Smooth muscle cell of the brain vasculature (primary cell): ENCODE measurements at regions not wholly inside any gene's neighbourhood (a gene's known extent, or its start where the extent isn't known, plus 50 kb on each side); places are given as distances from the start of the nearest gene placed in this dataset.

Source experiments
- DNase-seq: peaks from one replicate; pipeline ENCODE4 v3.0.0-alpha.2; 2012; ENCODE audit warnings: low read depth, low spot score

DNA sequence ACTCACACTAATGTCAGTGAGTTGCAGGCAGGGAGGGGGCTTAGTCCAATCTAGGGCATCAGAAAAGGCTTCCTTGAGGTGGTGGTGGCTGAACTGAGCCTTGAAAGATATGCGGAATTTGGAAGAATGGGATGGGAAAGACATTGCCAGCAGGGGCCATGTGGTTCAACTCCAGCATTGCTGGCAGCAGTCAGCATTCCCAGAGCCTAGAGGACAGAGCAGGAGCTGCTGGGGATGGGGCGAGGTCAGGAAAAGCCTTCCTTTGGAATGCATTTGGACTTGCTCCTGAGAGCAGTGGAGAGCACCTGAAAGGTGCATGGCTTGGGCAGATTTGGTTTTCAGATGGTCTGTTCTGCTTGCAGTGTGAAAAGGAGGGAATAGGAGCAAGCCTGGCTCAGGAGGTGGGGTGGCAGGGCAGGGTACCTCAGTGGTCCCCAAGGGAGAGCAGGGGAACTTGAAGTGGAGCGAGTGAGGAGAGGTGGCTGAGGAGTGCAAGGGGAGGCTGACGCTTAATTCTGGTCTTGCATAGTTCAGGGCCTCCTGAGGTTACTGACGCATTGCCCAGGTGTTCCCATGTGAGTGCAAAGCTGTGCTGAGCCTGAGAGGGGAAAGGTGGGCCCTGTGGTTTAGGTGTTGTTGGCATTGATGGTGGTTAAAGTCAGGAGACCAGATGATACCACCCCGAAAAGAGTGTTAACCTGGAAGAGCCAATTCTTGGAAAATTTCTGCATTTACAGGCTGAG, 112.1 kb upstream of the MGAT5 start:
- DNase-seq: no peak

GRCh38 chr2:134142341-134142738, 111.5 kb upstream of the MGAT5 start:
- no peak for DNase-seq

DNA sequence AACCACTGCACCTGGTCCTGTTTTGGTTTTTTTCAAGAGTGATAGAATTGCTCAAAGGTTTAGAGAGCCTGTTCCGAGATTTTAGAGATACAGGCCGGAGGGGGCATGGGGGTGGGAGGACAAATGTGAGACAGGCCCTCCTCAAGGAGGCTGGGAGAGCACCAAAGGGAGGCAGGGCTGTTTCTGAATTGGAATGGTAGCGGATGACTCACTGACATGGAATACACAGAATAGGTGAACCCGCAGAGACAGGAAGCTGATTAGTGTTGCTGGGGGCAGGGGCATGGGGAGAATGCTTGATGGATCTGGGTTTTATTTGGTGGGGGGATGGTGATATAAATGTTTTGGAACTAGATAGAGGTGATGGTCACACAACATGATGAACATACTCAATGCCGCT, 111.0 kb upstream of the MGAT5 start:
- DNase-seq: no peak

DNA sequence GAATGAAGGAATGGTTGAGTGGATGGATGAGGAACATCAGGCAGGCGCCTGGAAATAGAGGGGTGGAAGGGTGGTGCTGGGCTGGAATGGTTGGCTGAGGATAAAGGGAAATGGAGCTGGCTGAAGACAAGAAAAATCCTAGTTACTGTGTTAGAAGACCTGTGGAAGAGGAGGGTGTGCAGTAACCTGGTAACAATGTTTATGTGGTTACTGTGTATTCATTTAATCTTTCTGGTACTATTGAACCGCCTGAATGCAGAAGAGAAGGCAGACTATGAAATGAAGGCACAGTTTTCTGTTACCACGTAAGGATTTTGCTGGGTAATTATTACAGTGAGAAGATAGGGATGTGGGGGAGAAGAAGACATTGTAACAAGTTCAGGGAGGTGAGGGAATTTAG, 110.3 kb upstream of the MGAT5 start:
- DNase-seq: no peak

GRCh38 chr2:134144081-134144596, 109.7 kb upstream of the MGAT5 start:
- no peak for DNase-seq

- DNase-seq: no peak
Measured at GRCh38 chr2:134144651-134145050, 109.2 kb upstream of the MGAT5 start.

DNA sequence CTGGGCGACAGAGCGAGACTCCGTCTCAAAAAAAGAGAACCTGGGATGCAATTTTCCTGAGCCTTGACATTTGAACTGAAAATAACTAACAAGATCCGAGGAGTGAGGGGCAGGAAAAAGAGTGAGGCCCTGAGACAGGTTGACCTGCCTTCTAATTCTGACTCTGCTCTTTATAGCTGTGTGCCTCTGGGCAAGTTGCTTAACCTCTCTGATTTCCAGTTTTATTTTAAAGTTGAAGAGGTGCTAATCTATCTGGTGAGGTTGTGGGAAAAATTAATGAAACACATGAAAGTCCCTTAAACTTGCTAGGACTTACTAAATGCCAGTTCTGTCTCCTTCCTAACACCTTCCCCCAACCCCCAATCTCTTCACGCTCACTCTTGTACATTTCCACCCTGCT, 108.4 kb upstream of the MGAT5 start:
- DNase-seq: no peak

DNA sequence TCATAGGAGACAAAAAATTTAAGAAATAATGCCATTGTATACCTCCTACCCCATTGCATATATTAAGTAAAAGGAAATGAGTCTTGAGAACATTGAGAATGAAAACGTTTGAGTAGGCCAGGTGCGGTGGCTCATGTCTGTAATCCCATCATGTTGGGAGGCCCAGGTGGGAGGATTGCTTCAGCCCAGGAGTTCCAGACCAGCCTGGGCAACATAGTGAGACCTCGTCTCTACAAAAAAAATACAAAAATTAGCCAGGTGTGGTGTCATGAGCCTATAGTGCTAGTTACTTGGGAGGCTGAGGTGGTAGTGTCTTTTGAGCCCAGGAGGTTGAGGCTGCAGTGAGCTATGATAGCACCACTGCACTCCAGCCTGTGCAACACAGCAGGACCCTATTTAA, 107.7 kb upstream of the MGAT5 start:
- no peak for DNase-seq

GRCh38 chr2:134146620-134147019, 107.3 kb upstream of the MGAT5 start:
- DNase-seq: no peak

DNA sequence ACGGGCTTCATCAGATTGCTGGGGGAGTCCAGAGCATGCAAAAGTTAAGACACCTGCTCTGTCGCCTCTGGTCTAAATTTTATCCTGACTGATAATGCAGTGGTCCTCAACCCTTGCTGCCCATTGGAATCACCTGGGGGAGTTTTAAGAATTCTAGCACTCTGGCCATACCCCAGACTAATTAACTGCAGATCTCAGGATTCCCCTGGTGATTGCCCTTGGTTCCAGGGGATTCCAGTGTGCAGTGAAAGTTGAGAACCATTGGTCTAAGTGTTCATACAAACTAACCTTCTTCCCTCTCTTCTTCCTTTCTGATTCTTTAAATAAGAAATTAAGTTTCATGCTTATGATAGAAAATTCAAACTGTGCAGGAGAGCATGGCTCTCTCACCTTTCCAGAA, 105.7 kb upstream of the MGAT5 start:
- no peak for DNase-seq

- DNase-seq: no peak
Measured at GRCh38 chr2:134148843-134149472, 104.9 kb upstream of the MGAT5 start.

GRCh38 chr2:134149904-134150303, 104.0 kb upstream of the MGAT5 start:
- no peak for DNase-seq

- no peak for DNase-seq
Measured at GRCh38 chr2:134150760-134151159, 103.1 kb upstream of the MGAT5 start.

GRCh38 chr2:134152045-134153010, 101.5 kb upstream of the MGAT5 start:
- no peak for DNase-seq

GRCh38 chr2:134153294-134153880, 100.5 kb upstream of the MGAT5 start:
- DNase-seq: no peak

GRCh38 chr2:134154246-134154645, 99.6 kb upstream of the MGAT5 start:
- DNase-seq: no peak

DNA sequence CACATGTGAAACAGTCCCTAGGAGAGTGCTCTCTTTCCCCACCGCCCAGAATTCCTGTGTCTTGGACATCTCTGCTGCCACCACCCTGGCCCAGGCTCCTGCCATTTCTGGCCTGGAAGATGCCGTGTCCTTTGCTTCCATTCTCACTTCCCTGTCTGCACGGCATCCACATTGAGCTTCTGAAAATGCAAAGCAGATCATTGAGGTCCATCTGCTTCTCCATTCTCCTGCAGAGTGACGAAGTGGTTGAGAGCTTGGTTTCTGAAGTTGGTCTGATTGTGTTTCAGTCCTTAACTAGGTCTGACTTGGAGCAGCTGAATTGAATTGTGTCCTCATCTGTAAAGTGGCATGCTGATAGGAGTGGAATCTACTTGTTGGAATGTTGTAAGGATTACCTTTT, 98.7 kb upstream of the MGAT5 start:
- no peak for DNase-seq

DNA sequence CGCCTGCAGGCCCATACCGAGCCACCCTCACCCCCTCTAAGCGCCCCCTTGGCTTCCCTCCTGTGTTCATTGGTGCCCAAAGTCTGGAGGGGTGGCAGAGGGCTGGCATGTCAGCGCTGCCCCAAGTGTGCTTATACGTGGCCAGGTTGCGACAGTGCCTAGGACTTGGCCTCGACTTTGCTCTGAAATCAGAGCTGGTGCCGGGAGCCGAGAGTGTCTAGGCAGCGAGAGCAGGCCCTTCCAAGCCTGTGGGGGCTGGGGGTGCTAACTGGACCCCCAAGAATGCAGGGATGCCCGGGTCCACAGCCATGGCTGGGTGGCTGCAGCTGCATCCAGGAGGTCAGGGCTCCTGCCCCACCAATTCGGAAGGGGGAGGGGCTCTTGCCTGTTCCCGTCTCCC, 95.6 kb upstream of the MGAT5 start:
- DNase-seq: no peak

GRCh38 chr2:134161170-134161547, 92.7 kb upstream of the MGAT5 start:
- no peak for DNase-seq

- DNase-seq: no peak
Measured at GRCh38 chr2:134163336-134163735, 90.5 kb upstream of the MGAT5 start.

DNA sequence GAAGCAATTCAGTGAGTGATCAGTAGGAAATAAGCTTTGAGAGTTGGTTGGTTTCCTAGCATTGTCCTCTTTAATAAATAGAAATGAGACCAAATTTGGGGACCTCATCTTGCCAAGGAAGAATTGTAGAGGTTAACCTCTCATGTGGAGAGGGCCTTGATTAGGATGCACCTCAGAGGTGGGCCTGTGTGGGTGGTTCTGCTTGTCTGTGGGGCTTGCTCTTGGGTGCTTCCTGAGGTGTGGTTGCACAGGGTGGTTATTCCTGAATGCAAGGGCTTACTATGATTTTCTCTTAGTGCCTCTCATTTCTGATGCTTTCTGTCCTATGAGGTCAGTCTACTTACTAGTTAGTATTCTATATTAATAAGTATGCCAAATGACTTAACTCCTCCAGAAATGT, 89.6 kb upstream of the MGAT5 start:
- DNase-seq: no peak

DNA sequence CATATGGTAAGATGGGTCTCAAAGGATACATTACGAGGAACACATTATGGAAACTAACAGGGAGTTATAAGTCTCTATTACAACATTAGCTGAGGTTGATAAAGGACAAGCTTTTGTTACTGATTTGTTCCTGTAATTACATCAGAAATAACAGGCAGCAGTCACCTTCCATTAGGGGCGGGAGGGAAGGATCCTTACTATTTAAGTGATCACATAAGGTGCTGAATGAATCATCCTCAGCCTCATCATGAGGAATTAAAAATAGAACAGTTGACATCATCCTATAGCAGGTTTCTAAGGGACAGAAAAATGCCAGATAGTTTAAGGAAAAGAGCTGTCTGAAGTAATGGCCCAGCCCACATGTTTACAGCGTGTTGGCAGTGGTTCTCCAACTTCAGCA, 86.9 kb upstream of the MGAT5 start:
- no peak for DNase-seq
